Fibroblast of peridontal ligament (primary cell): ENCODE measurements at regions not wholly inside any gene's neighbourhood (a gene's known extent, or its start where the extent isn't known, plus 50 kb on each side); places are given as distances from the start of the nearest gene placed in this dataset.
"Not testable (repeated sequence)": the region's sequence is repeated elsewhere in the genome, so short reads cannot be mapped to it uniquely, and the experiment has no call there.

Experiments used
- DNase-seq: peaks from one replicate; pipeline ENCODE4 v3.0.0-alpha.2; 2010; ENCODE audit errors: extremely low read depth

GRCh38 chrX:101823236-101823635 lies 108.6 kb downstream of the ZMAT1 start:
- DNase-seq, result no peak

GRCh38 chrX:101817739-101818138 lies 114.1 kb downstream of the ZMAT1 start:
- not testable (repeated sequence) for DNase-seq

- DNase-seq, result no peak
Measured at GRCh38 chrX:101813200-101813599, 118.6 kb downstream of the ZMAT1 start.

- peak; percentile 47 for DNase-seq
Measured at GRCh38 chrX:101803451-101803850, 128.4 kb downstream of the ZMAT1 start.

- peak; percentile 92 for DNase-seq
Measured at GRCh38 chrX:101799387-101799786, 132.4 kb downstream of the ZMAT1 start.

- no peak for DNase-seq
Measured at GRCh38 chrX:101787934-101788333, 128.3 kb upstream of the ARMCX2 start.

- DNase-seq, result no peak
Measured at GRCh38 chrX:101785142-101785541, 125.5 kb upstream of the ARMCX2 start.

GRCh38 chrX:101780421-101780820 lies 120.8 kb upstream of the ARMCX2 start:
- not testable (repeated sequence) for DNase-seq

- DNase-seq, result no peak
Measured at GRCh38 chrX:101774340-101774739, 114.7 kb upstream of the ARMCX2 start.

GRCh38 chrX:101764538-101764937 lies 104.9 kb upstream of the ARMCX2 start:
- no peak for DNase-seq

- no peak for DNase-seq
Measured at GRCh38 chrX:101759000-101759399, 99.3 kb upstream of the ARMCX2 start.

- DNase-seq, result no peak
Measured at GRCh38 chrX:101750744-101751143, 91.1 kb upstream of the ARMCX2 start.

GRCh38 chrX:101749436-101749835 lies 89.8 kb upstream of the ARMCX2 start:
- DNase-seq, result peak; percentile 0

- DNase-seq, result no peak
Measured at GRCh38 chrX:101745046-101745445, 85.4 kb upstream of the ARMCX2 start.

GRCh38 chrX:101744085-101744484 lies 84.4 kb upstream of the ARMCX2 start:
- peak; percentile 10 for DNase-seq

GRCh38 chrX:101740642-101741041 lies 81.0 kb upstream of the ARMCX2 start:
- DNase-seq, result no peak

GRCh38 chrX:101738867-101739266 lies 79.2 kb upstream of the ARMCX2 start:
- not testable (repeated sequence) for DNase-seq

GRCh38 chrX:101738411-101738810 lies 78.8 kb upstream of the ARMCX2 start:
- not testable (repeated sequence) for DNase-seq

- DNase-seq, result no peak
Measured at GRCh38 chrX:101736651-101737050, 77.0 kb upstream of the ARMCX2 start.

GRCh38 chrX:101732870-101733269 lies 73.2 kb upstream of the ARMCX2 start:
- DNase-seq, result no peak

GRCh38 chrX:101729986-101730385 lies 70.3 kb upstream of the ARMCX2 start:
- DNase-seq, result no peak
